Left lung (tissue), 4 donors: ENCODE measurements at regions not wholly inside any gene's neighbourhood (a gene's known extent, or its start where the extent isn't known, plus 50 kb on each side); places are given as distances from the start of the nearest gene placed in this dataset.
A peak's percentile ranks its signal among the peaks of the same experiment; 100 is the strongest.
"Not testable (repeated sequence)": the region's sequence is repeated elsewhere in the genome, so short reads cannot be mapped to it uniquely, and the experiment has no call there.

ENCODE experiments used
- ATAC-seq: fragments of 200-7000 bp; cut with Tn5 transposase; one replicate; pipeline ENCODE4 v1.9.1; 2020; ENCODE audit warnings: moderate library complexity
- DNase-seq, 4 donors: peaks; one replicate each; pipeline ENCODE4 v3.0.0-alpha.2; 2013 to 2020
- H3K27ac ChIP-seq, 2 donors: fragments of 200-600 bp; sonication (generic) in 1 of 2; one replicate each; pipeline versions ENCODE4 v1.5.0 to v1.8.0; 2020 to 2021
- H3K27me3 ChIP-seq, 2 donors: fragments of 200-600 bp; sonication (generic) in 1 of 2; one replicate each; pipeline versions ENCODE4 v1.5.0 to v1.8.0; 2020 to 2021
- H3K36me3 ChIP-seq, 2 donors: fragments of 200-600 bp; sonication (generic) in 1 of 2; one replicate each; pipeline versions ENCODE4 v1.5.0 to v1.8.0; 2020 to 2021
- H3K4me1 ChIP-seq, 2 donors: fragments of 200-600 bp; one replicate each; pipeline ENCODE4 v1.8.0; 2021
- H3K4me3 ChIP-seq, 2 donors: fragments of 200-600 bp; sonication (generic) in 1 of 2; one replicate each; pipeline versions ENCODE4 v1.5.0 to v1.8.0; 2020 to 2021; ENCODE audit warnings: mild to moderate bottlenecking in 1 of 2
- H3K9me3 ChIP-seq, 2 donors: fragments of 200-600 bp; sonication (generic) in 1 of 2; one replicate each; pipeline versions ENCODE4 v1.5.0 to v1.8.0; 2020 to 2021
- CTCF ChIP-seq, 2 donors: fragments of 200-600 bp; sonication (generic) in 1 of 2; IDR thresholded peaks; one replicate each; pipeline versions ENCODE4 v1.5.0 to v1.8.0; 2021; ENCODE audit warnings: antibody characterized with exemption in 2 of 2
- intact Hi-C, 2 donors: fragments of 100-400 bp; cut with DNase I; formaldehyde crosslinking; loops; one replicate each; pipeline versions ENCODE4 v1.11.2 to v1.14.2; 2022
- donor health status: DM: no; HTN: yes; CAD: no.
- donor health status: DM: no; HTN: no; CAD: no.

- Histone ChIP-seq H3K27ac (no peak overlapping the region), H3K9me3 (no peaks in the 10 kb centered on the region), H3K27me3 (no peaks in the 10 kb centered on the region), H3K4me3 (no peak overlapping the region), H3K36me3 (no peaks in the 10 kb centered on the region), H3K4me1 (no peaks in the 10 kb centered on the region)
- DNase-seq: no peak
- no peak for ATAC-seq
- intact Hi-C loops: no loop called here
- TF ChIP-seq CTCF (IDR thresholded peaks at IDR 0.05): no peak
Measured at GRCh38 chr14:40340708-40341107, 908.5 kb upstream of the FBXO33 start.

GRCh38 chr14:40336846-40337245, 904.6 kb upstream of the FBXO33 start:
- ATAC-seq: no peak
- no peaks in the 10 kb centered on the region for H3K27me3 ChIP-seq
- no peak for DNase-seq
- H3K36me3 ChIP-seq: no peaks in the 10 kb centered on the region
- no peak for TF ChIP-seq CTCF (IDR thresholded peaks at IDR 0.05)
- intact Hi-C loops: no loop called here
- no peaks in the 10 kb centered on the region for H3K4me1 ChIP-seq
- no peak overlapping the region for H3K27ac ChIP-seq
- peaks cover 0 to 16% of the 10 kb centered on the region in 2 donors for H3K9me3 ChIP-seq
- no peak overlapping the region for H3K4me3 ChIP-seq

- H3K36me3 ChIP-seq, H3K4me3 ChIP-seq, ATAC-seq, H3K27ac ChIP-seq, H3K27me3 ChIP-seq, intact Hi-C loops, H3K9me3 ChIP-seq, H3K4me1 ChIP-seq: not testable (repeated sequence)
- DNase-seq: peak in 1 of 4 donors; percentile 1
Measured at GRCh38 chr14:40326519-40326918, 894.3 kb upstream of the FBXO33 start.

- no peaks in the 10 kb centered on the region for H3K36me3 ChIP-seq
- intact Hi-C loops: no loop called here
- no peak overlapping the region for H3K27ac ChIP-seq
- no peak for ATAC-seq
- TF ChIP-seq CTCF (IDR thresholded peaks at IDR 0.05): no peak
- H3K4me1 ChIP-seq: no peaks in the 10 kb centered on the region
- no peaks in the 10 kb centered on the region for H3K27me3 ChIP-seq
- H3K4me3 ChIP-seq: no peak overlapping the region
- H3K9me3 ChIP-seq: peaks cover 0 to 10% of the 10 kb centered on the region in 2 donors
- no peak for DNase-seq
Measured at GRCh38 chr14:40318211-40318719, 886.0 kb upstream of the FBXO33 start.

- intact Hi-C loops: no loop called here
- TF ChIP-seq CTCF (IDR thresholded peaks at IDR 0.05): no peak
- Histone ChIP-seq H3K36me3 (no peaks in the 10 kb centered on the region), H3K9me3 (peaks cover 0 to 10% of the 10 kb centered on the region in 2 donors), H3K4me1 (no peaks in the 10 kb centered on the region), H3K27ac (no peak overlapping the region), H3K27me3 (no peaks in the 10 kb centered on the region), H3K4me3 (no peak overlapping the region)
- ATAC-seq (no peak), DNase-seq (no peak)
Measured at GRCh38 chr14:40317690-40318089, 885.5 kb upstream of the FBXO33 start.

- no peak for ATAC-seq
- no peak overlapping the region for H3K27ac ChIP-seq
- H3K27me3 ChIP-seq: no peaks in the 10 kb centered on the region
- TF ChIP-seq CTCF (IDR thresholded peaks at IDR 0.05): no peak
- intact Hi-C loops: no loop called here
- H3K4me1 ChIP-seq: no peaks in the 10 kb centered on the region
- no peak overlapping the region for H3K4me3 ChIP-seq
- no peaks in the 10 kb centered on the region for H3K36me3 ChIP-seq
- no peaks in the 10 kb centered on the region for H3K9me3 ChIP-seq
- DNase-seq: no peak
Measured at GRCh38 chr14:40312296-40312695, 880.1 kb upstream of the FBXO33 start.
